IMR-90 (cell line): ENCODE measurements at regions not wholly inside any gene's neighbourhood (a gene's known extent, or its start where the extent isn't known, plus 50 kb on each side); places are given as distances from the start of the nearest gene placed in this dataset.

Source experiments
- ATAC-seq: fragments of 200-7000 bp; cut with Tn5 transposase; 2 replicates; pipeline ENCODE4 v1.9.1; 2020; ENCODE audit warnings: low read depth, mild to moderate bottlenecking, moderate library complexity
- BruUV-seq: library from RNA; stranded (reverse); fragments of 400-500 nt; replicated peaks from 2 replicates; lab custom pipeline; 2021; lab: Mats Ljungman, UMichigan
- CTCF ChIA-PET: fragments of 300-600 bp; formaldehyde crosslinking; extraction: SDS; loops from one replicate; lab custom pipeline; 2021; ENCODE audit warnings: antibody characterized with exemption; lab: Yijun Ruan, JAX
- POLR2A ChIA-PET: fragments of 300-600 bp; sonication (Branson Sonifier 250); formaldehyde crosslinking; loops from one replicate; lab custom pipeline; 2022; ENCODE audit warnings: antibody characterized with exemption; ENCODE audit not compliant: unreplicated experiment; lab: Charles Lee
- DNase-seq: peaks from one replicate; pipeline ENCODE4 v3.0.0; 2013
- H2AFZ ChIP-seq: replicated peaks from 2 replicates; pipeline ENCODE3; 2013; ENCODE audit warnings: low read length, mild to moderate bottlenecking; ENCODE audit not compliant: poor library complexity
- H2AK5ac ChIP-seq: 2 replicates; pipeline ENCODE4 v1.6.1; 2013; ENCODE audit warnings: low read depth, low read length, inconsistent platforms
- H2AK9ac ChIP-seq: replicated peaks from 2 replicates; pipeline ENCODE3; 2013; ENCODE audit warnings: mild to moderate bottlenecking, low read depth, low read length, moderate library complexity; ENCODE audit not compliant: poor library complexity
- H2BK120ac ChIP-seq: 2 replicates; pipeline ENCODE4 v1.6.1; 2013; ENCODE audit warnings: low read depth, low read length, inconsistent platforms
- H2BK15ac ChIP-seq: 3 replicates; pipeline ENCODE4 v1.6.1; 2013; ENCODE audit warnings: low read depth, low read length, inconsistent platforms
- H2BK20ac ChIP-seq: 2 replicates; pipeline ENCODE4 v1.6.1; 2013; ENCODE audit warnings: low read depth, mild to moderate bottlenecking, inconsistent platforms, low read length, moderate library complexity
- H2BK5ac ChIP-seq: 2 replicates; pipeline ENCODE4 v1.6.1; 2013; ENCODE audit warnings: mild to moderate bottlenecking, low read depth, low read length, inconsistent platforms; ENCODE audit not compliant: poor library complexity, severe bottlenecking
- H3K14ac ChIP-seq: replicated peaks from 2 replicates; pipeline ENCODE4 v1.6.1; 2013; ENCODE audit warnings: low read depth, low read length, inconsistent platforms
- H3K18ac ChIP-seq: 2 replicates; pipeline ENCODE4 v1.6.1; 2013; ENCODE audit warnings: low read depth, low read length, control low read depth
- H3K23ac ChIP-seq: 2 replicates; pipeline ENCODE4 v1.6.1; 2013; ENCODE audit warnings: low read depth, low read length, inconsistent platforms
- H3K27ac ChIP-seq: 2 replicates; pipeline ENCODE4 v1.5.1; 2013; ENCODE audit warnings: mild to moderate bottlenecking, control low read depth, low read length; ENCODE audit not compliant: insufficient read depth
- H3K27me3 ChIP-seq: 2 replicates; pipeline ENCODE4 v1.6.1; 2013; ENCODE audit warnings: low read length; ENCODE audit not compliant: control insufficient read depth, insufficient read depth
- H3K36me3 ChIP-seq: 2 replicates; pipeline ENCODE4 v1.6.1; 2013; ENCODE audit warnings: low read length, mixed read lengths; ENCODE audit not compliant: control insufficient read depth, insufficient read depth
- H3K4ac ChIP-seq: 2 replicates; pipeline ENCODE4 v1.6.1; 2013; ENCODE audit warnings: low read depth, low read length, inconsistent platforms
- H3K4me1 ChIP-seq: 2 replicates; pipeline ENCODE4 v1.6.1; 2013; ENCODE audit warnings: low read length, mixed read lengths; ENCODE audit not compliant: control insufficient read depth, insufficient read depth
- H3K4me2 ChIP-seq: 2 replicates; pipeline ENCODE4 v1.6.1; 2013; ENCODE audit warnings: low read depth, mild to moderate bottlenecking, control low read depth, low read length, moderate library complexity
- H3K4me3 ChIP-seq: 2 replicates; pipeline ENCODE4 v1.5.1; 2013; ENCODE audit warnings: low read depth, mild to moderate bottlenecking, control low read depth, low read length, moderate library complexity; ENCODE audit not compliant: insufficient read depth
- H3K56ac ChIP-seq: 2 replicates; pipeline ENCODE4 v1.6.1; 2013; ENCODE audit warnings: low read length, inconsistent platforms; ENCODE audit not compliant: insufficient read depth; ENCODE audit errors: extremely low read depth
- H3K79me1 ChIP-seq, 2 experiments: 2 replicates each; pipeline ENCODE4 v1.6.1; 2013; ENCODE audit warnings: low read length in 2 of 2, inconsistent platforms in 1 of 2, low read depth in 1 of 2
- H3K9ac ChIP-seq: 2 replicates; pipeline ENCODE4 v1.6.1; 2013; ENCODE audit warnings: low read depth, low read length, control low read depth
- H3K9me1 ChIP-seq: 2 replicates; pipeline ENCODE4 v1.6.1; 2013; ENCODE audit warnings: low read length, inconsistent platforms; ENCODE audit not compliant: insufficient read depth
- H3K9me3 ChIP-seq: 2 replicates; pipeline ENCODE4 v1.6.1; 2013; ENCODE audit warnings: low read length; ENCODE audit not compliant: control insufficient read depth, insufficient read depth
- H4K20me1 ChIP-seq: 2 replicates; pipeline ENCODE4 v1.6.1; 2013; ENCODE audit warnings: low read length, inconsistent platforms; ENCODE audit not compliant: insufficient read depth
- H4K5ac ChIP-seq: 2 replicates; pipeline ENCODE4 v1.6.1; 2013; ENCODE audit warnings: mild to moderate bottlenecking, low read depth, low read length, control low read depth
- H4K8ac ChIP-seq, 2 experiments: 2 replicates each; pipeline ENCODE4 v1.6.1; 2013; ENCODE audit warnings: low read depth in 2 of 2, low read length in 2 of 2, control low read depth in 1 of 2, inconsistent platforms in 1 of 2
- H4K91ac ChIP-seq: 2 replicates; pipeline ENCODE4 v1.6.1; 2013; ENCODE audit warnings: low read depth, low read length, inconsistent platforms; ENCODE audit not compliant: insufficient read depth
- BHLHE40 ChIP-seq: fragments of 150-350 bp; IDR thresholded peaks from 2 replicates; pipeline ENCODE4 v1.6.1; 2016; ENCODE audit warnings: mild to moderate bottlenecking, low read depth, low read length
- CHD1 ChIP-seq: IDR thresholded peaks from 2 replicates; pipeline ENCODE4 v1.6.1; 2012; ENCODE audit warnings: low read depth, low read length, improper control_type of control experiment
- CTCF ChIP-seq: conservative IDR thresholded peaks from 2 replicates; pipeline ENCODE4 v1.5.1; 2012; ENCODE audit warnings: mild to moderate bottlenecking, low read depth, low read length, improper control_type of control experiment
- ELK1 ChIP-seq: fragments of 150-350 bp; IDR thresholded peaks from 2 replicates; pipeline ENCODE4 v1.6.1; 2016; ENCODE audit warnings: low read depth, mild to moderate bottlenecking, low read length, moderate library complexity, borderline replicate concordance
- MAZ ChIP-seq: IDR thresholded peaks from 2 replicates; pipeline ENCODE4 v1.6.1; 2012; ENCODE audit warnings: low read depth, mild to moderate bottlenecking, low read length, improper control_type of control experiment, moderate library complexity, borderline replicate concordance
- MXI1 ChIP-seq: IDR thresholded peaks from 2 replicates; pipeline ENCODE4 v1.6.1; 2012; ENCODE audit warnings: low read depth, mild to moderate bottlenecking, low read length, moderate library complexity, borderline replicate concordance
- RAD21 ChIP-seq: IDR thresholded peaks from 2 replicates; pipeline ENCODE4 v1.6.1; 2012; ENCODE audit warnings: low read length, improper control_type of control experiment
- RFX5 ChIP-seq: IDR thresholded peaks from 2 replicates; pipeline ENCODE4 v1.8.0; 2012; ENCODE audit warnings: low read depth, mild to moderate bottlenecking, low read length, moderate library complexity
- WGBS, 2 experiments: methylation state at CpG; one replicate each; pipeline versions ENCODE4 v1.1.5 to v1.1.7; 2013; ENCODE audit warnings: missing lambda C conversion rate in 2 of 2; ENCODE audit not compliant: insufficient read length in 1 of 2; ENCODE audit errors: extremely low coverage in 2 of 2; 5-methylcytosine and 5-hydroxymethylcytosine counted together
- dilution Hi-C: fragments of 300-500 bp; cut with HindIII; formaldehyde crosslinking; loops from one replicate; pipeline ENCODE4 v1.14.3; 2018; ENCODE audit warnings: low sequenced_read_pairs; ENCODE audit not compliant: unreplicated experiment
- in situ Hi-C: fragments of 300-500 bp; cut with MboI; formaldehyde crosslinking; loops from 3 replicates; pipeline ENCODE4 v1.14.3; 2019; ENCODE audit warnings: low sequenced_read_pairs, inconsistent platforms, mixed read lengths
- intact Hi-C: fragments of 100-400 bp; cut with micrococcal nuclease; formaldehyde crosslinking; loops from 2 replicates; pipeline ENCODE4 v1.10.0; 2022

GRCh38 chr7:1317646-1318045 is 85.0 kb downstream of the UNCX start:
- dilution Hi-C loops: no loop called here

More at GRCh38 chr7:1317646-1318045, 85.0 kb downstream of the UNCX start:
- TF ChIP-seq BHLHE40 (no peak), ELK1 (no peak), RAD21 (no peak), MAZ (no peak), MXI1 (no peak), CHD1 (no peak), CTCF (no peak), RFX5 (no peak)
- Histone ChIP-seq H3K9ac (no peak overlapping the region), H4K5ac (no peak overlapping the region), H3K36me3 (no peaks in the 10 kb centered on the region), H2BK15ac (no peak overlapping the region), H3K4me2 (no peak overlapping the region), H2AFZ (no peak overlapping the region), H3K9me3 (peaks cover 2% of the 10 kb centered on the region; the same call in 1 of the 2 replicates), H3K27ac (no peak overlapping the region), H3K4me1 (no peaks in the 10 kb centered on the region), H2BK5ac (no peak overlapping the region), H2BK120ac (no peak overlapping the region), H3K79me1 (no peaks in the 10 kb centered on the region), H3K4ac (no peak overlapping the region), H4K91ac (no peak overlapping the region), H3K27me3 (peaks cover 23% of the 10 kb centered on the region), H3K14ac (no peak overlapping the region), H3K4me3 (no peak overlapping the region), H3K18ac (no peak overlapping the region), H2BK20ac (no peak overlapping the region), H3K9me1 (no peaks in the 10 kb centered on the region), H3K56ac (no peak overlapping the region), H2AK9ac (no peak overlapping the region), H3K23ac (no peak overlapping the region), H4K20me1 (no peaks in the 10 kb centered on the region), H4K8ac (no peak overlapping the region), H2AK5ac (no peak overlapping the region)
- WGBS, 2 experiments: no CpG with 5 or more reads among the region's 15 CpGs
- intact Hi-C loops: no loop called here
- no peak for DNase-seq
- BruUV-seq: no TSS peak
- in situ Hi-C loops: no loop called here
- ChIA-PET CTCF (no interaction called here), POLR2A (no interaction called here)
- ATAC-seq: no peak
